ENCODE measurements at regions not wholly inside any gene's neighbourhood (a gene's known extent, or its start where the extent isn't known, plus 50 kb on each side); places are given as distances from the start of the nearest gene placed in this dataset.

DNA sequence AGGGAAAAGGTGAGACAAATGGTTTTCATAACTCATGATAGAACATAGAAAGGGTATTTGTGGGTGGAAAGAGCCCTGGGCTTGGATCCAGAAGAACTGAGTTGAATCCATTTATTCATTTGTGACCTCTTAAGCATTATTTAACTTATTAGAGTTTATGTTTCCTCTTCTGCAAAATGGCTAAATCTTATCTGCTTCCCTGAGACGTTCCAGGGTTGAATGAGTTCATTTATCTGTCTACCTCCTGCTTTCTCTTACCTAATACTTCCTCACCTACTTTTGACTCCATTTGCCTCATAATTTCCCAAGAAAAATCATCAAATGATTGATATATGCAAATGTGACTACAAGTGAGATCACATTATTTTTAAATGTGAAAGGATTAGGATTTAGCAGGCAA is 152.7 kb upstream of the GAS1 start:
- TF ChIP-seq CTCF (IDR thresholded peaks at IDR 0.05; ENCODE audit: low read depth, low read length, poor library complexity, severe bottlenecking) (no peak), EZH2phosphoT487 (IDR thresholded peaks at IDR 0.05; ENCODE audit: borderline replicate concordance, low read length) (no peak)

All from DOHH2 (cell line).